SK-N-SH (cell line): ENCODE measurements at regions not wholly inside any gene's neighbourhood (a gene's known extent, or its start where the extent isn't known, plus 50 kb on each side); places are given as distances from the start of the nearest gene placed in this dataset.

Experiments used
- CTCF ChIA-PET: fragments of 300-600, 350-600 bp; formaldehyde crosslinking; extraction: SDS; loops from one replicate; lab custom pipeline; 2021; lab: Yijun Ruan, JAX
- POLR2A ChIA-PET: fragments of 350-600 bp; sonication (Branson Sonifier 250); formaldehyde crosslinking; extraction: SDS; loops from one replicate; lab custom pipeline; 2020; ENCODE audit warnings: antibody characterized with exemption, inconsistent platforms; lab: Yijun Ruan, JAX
- DNase-seq: peaks from one replicate; pipeline ENCODE4 v3.0.0; 2012
- H2AFZ ChIP-seq: fragments of 200-600 bp; sonication (generic); 2 replicates; pipeline ENCODE4 v1.8.1; 2016; ENCODE audit warnings: antibody characterized with exemption, mild to moderate bottlenecking, low read depth
- H3F3A ChIP-seq: fragments of 200-600 bp; sonication (generic); replicated peaks from 2 replicates; pipeline ENCODE3; 2016; ENCODE audit warnings: antibody characterized with exemption, mild to moderate bottlenecking; ENCODE audit not compliant: insufficient read depth
- H3K27ac ChIP-seq, 2 experiments: fragments of 200-500 bp in 1 of 2; fragments of 200-600 bp in 1 of 2; sonication (Bioruptor generic) in 1 of 2; sonication (generic), shearing (Covaris generic) in 1 of 2; 2 replicates each; pipeline versions ENCODE4 v1.5.1 to v1.6.1; 2014 to 2016; ENCODE audit warnings: low read depth in 2 of 2, inconsistent platforms in 1 of 2, low read length in 1 of 2, mild to moderate bottlenecking in 1 of 2, mixed read lengths in 1 of 2
- H3K27me3 ChIP-seq: fragments of 200-600 bp; sonication (generic), shearing (Covaris generic); 2 replicates; pipeline ENCODE4 v1.6.1; 2016; ENCODE audit warnings: mixed run types; ENCODE audit not compliant: insufficient read depth
- H3K36me3 ChIP-seq, 2 experiments: fragments of 200-500 bp in 1 of 2; fragments of 200-600 bp in 1 of 2; sonication (Bioruptor generic) in 1 of 2; sonication (generic) in 1 of 2; replicated peaks in 1 of 2; 2 replicates each; pipeline versions ENCODE3 to v1.5.1; 2014 to 2016; ENCODE audit warnings: low read length in 1 of 2, mild to moderate bottlenecking in 1 of 2; ENCODE audit not compliant: insufficient read depth in 2 of 2, control insufficient read depth in 1 of 2
- H3K4me1 ChIP-seq, 2 experiments: fragments of 200-500 bp in 1 of 2; fragments of 200-600 bp in 1 of 2; sonication (Bioruptor generic) in 1 of 2; sonication (generic), shearing (Covaris generic) in 1 of 2; 2 replicates each; pipeline versions ENCODE4 v1.5.1 to v1.6.1; 2014 to 2016; ENCODE audit warnings: low read depth in 1 of 2, low read length in 1 of 2, mixed run types in 1 of 2; ENCODE audit not compliant: insufficient read depth in 2 of 2, control insufficient read depth in 1 of 2
- H3K4me2 ChIP-seq: fragments of 200-600 bp; sonication (generic), shearing (Covaris generic); 2 replicates; pipeline ENCODE4 v1.6.1; 2017; ENCODE audit warnings: mixed run types
- H3K4me3 ChIP-seq, 2 experiments: fragments of 200-500 bp in 1 of 2; fragments of 200-600 bp in 1 of 2; sonication (Bioruptor generic) in 1 of 2; sonication (generic), shearing (Covaris generic) in 1 of 2; 2 replicates each; pipeline versions ENCODE4 v1.5.1 to v1.8.1; 2014 to 2016; ENCODE audit warnings: low read depth in 2 of 2, inconsistent platforms in 1 of 2, low read length in 1 of 2, mild to moderate bottlenecking in 1 of 2, mixed read lengths in 1 of 2, moderate library complexity in 1 of 2
- H3K79me2 ChIP-seq: fragments of 200-600 bp; sonication (generic); 2 replicates; pipeline ENCODE4 v1.8.1; 2017; ENCODE audit warnings: mild to moderate bottlenecking; ENCODE audit not compliant: insufficient read depth
- H3K9ac ChIP-seq: fragments of 200-600 bp; sonication (generic); 2 replicates; pipeline ENCODE4 v1.6.1; 2017; ENCODE audit warnings: mixed run types
- H3K9me2 ChIP-seq: fragments of 200-600 bp; sonication (generic); 2 replicates; pipeline ENCODE4 v1.6.1; 2017; ENCODE audit warnings: mixed run types
- H3K9me3 ChIP-seq: fragments of 200-600 bp; sonication (generic); 2 replicates; pipeline ENCODE4 v1.6.1; 2017; ENCODE audit warnings: mixed run types, mild to moderate bottlenecking, moderate library complexity
- H4K20me1 ChIP-seq: fragments of 200-600 bp; sonication (generic); 2 replicates; pipeline ENCODE4 v1.6.1; 2017; ENCODE audit warnings: mild to moderate bottlenecking, mixed run types; ENCODE audit not compliant: insufficient read depth
- CHD2 ChIP-seq: fragments of 150-350 bp; IDR thresholded peaks from 2 replicates; pipeline ENCODE4 v1.6.1; 2018; ENCODE audit warnings: low read length; ENCODE audit not compliant: partially characterized antibody
- ELF1 ChIP-seq: IDR thresholded peaks from 2 replicates; pipeline ENCODE4 v1.4.0; 2012
- EP300 ChIP-seq, 2 experiments: IDR thresholded peaks; 2 replicates each; pipeline versions ENCODE4 v1.4.0 to v1.6.1; 2012; ENCODE audit warnings: borderline replicate concordance in 1 of 2, low read depth in 1 of 2, low read length in 1 of 2
- FOXJ3 ChIP-seq: sonication (generic); formaldehyde crosslinking; IDR thresholded peaks from 2 replicates; pipeline ENCODE4 v1.5.1; 2020; ENCODE audit warnings: mild to moderate bottlenecking, missing genetic modification reagents
- FOXM1 ChIP-seq: IDR thresholded peaks from 2 replicates; pipeline ENCODE4 v1.4.0; 2012; ENCODE audit warnings: low read depth, mild to moderate bottlenecking
- GABPA ChIP-seq: IDR thresholded peaks from 2 replicates; pipeline ENCODE4 v1.4.0; 2012; ENCODE audit warnings: low read depth, mild to moderate bottlenecking
- GATA2 ChIP-seq: sonication (generic); formaldehyde crosslinking; IDR thresholded peaks from 2 replicates; pipeline ENCODE4 v1.5.0; 2020; ENCODE audit warnings: mild to moderate bottlenecking, missing genetic modification reagents
- JUND ChIP-seq: IDR thresholded peaks from 2 replicates; pipeline ENCODE4 v1.4.0; 2012
- MEF2A ChIP-seq: IDR thresholded peaks from 2 replicates; pipeline ENCODE4 v1.4.0; 2012; ENCODE audit warnings: low read depth, borderline replicate concordance
- MXI1 ChIP-seq: IDR thresholded peaks from 2 replicates; pipeline ENCODE4 v1.6.1; 2012; ENCODE audit warnings: mild to moderate bottlenecking, low read depth, low read length, improper control_type of control experiment
- NFIC ChIP-seq: IDR thresholded peaks from 2 replicates; pipeline ENCODE4 v1.4.0; 2012; ENCODE audit warnings: borderline replicate concordance
- POLR2AphosphoS5 ChIP-seq: IDR thresholded peaks from 2 replicates; pipeline ENCODE4 v1.6.1; 2012; ENCODE audit warnings: low read depth, low read length
- RAD21 ChIP-seq: IDR thresholded peaks from 2 replicates; pipeline ENCODE4 v1.6.1; 2012; ENCODE audit warnings: mild to moderate bottlenecking, low read length
- RCOR1 ChIP-seq: fragments of 150-350 bp; IDR thresholded peaks from 2 replicates; pipeline ENCODE4 v1.6.1; 2017; ENCODE audit warnings: antibody characterized with exemption, low read length
- RXRA ChIP-seq: IDR thresholded peaks from 2 replicates; pipeline ENCODE4 v1.4.0; 2012; ENCODE audit warnings: low read depth, mild to moderate bottlenecking, borderline replicate concordance
- SIN3A ChIP-seq: IDR thresholded peaks from 2 replicates; pipeline ENCODE4 v1.6.1; 2012; ENCODE audit warnings: low read depth, mild to moderate bottlenecking, low read length, moderate library complexity, borderline replicate concordance
- TAF1 ChIP-seq: IDR thresholded peaks from 2 replicates; pipeline ENCODE4 v1.6.1; 2012; ENCODE audit warnings: low read depth, mild to moderate bottlenecking, low read length, moderate library complexity, borderline replicate concordance
- TEAD4 ChIP-seq: IDR thresholded peaks from 2 replicates; pipeline ENCODE4 v1.4.0; 2012; ENCODE audit warnings: mild to moderate bottlenecking, borderline replicate concordance; ENCODE audit not compliant: insufficient read depth
- WGBS: methylation state at CpG from one replicate; pipeline ENCODE4 v1.1.6; 2017; ENCODE audit warnings: low lambda C conversion rate; 5-methylcytosine and 5-hydroxymethylcytosine counted together
- TF ChIP-seq, protein P1 (sequence below): fragments of 200-600 bp; sonication (generic); IDR thresholded peaks from 2 replicates; pipeline ENCODE4 v1.6.1; 2017; ENCODE audit warnings: antibody characterized with exemption, mild to moderate bottlenecking, moderate library complexity
- TF ChIP-seq, protein P2 (sequence below): fragments of 150-350 bp; IDR thresholded peaks from 2 replicates; pipeline ENCODE4 v1.6.1; 2017; ENCODE audit warnings: antibody characterized with exemption, low read length, low read depth, borderline replicate concordance
- TF ChIP-seq, protein P3 (sequence below): IDR thresholded peaks from 2 replicates; pipeline ENCODE4 v1.4.0; 2012; ENCODE audit warnings: low read depth

DNA sequence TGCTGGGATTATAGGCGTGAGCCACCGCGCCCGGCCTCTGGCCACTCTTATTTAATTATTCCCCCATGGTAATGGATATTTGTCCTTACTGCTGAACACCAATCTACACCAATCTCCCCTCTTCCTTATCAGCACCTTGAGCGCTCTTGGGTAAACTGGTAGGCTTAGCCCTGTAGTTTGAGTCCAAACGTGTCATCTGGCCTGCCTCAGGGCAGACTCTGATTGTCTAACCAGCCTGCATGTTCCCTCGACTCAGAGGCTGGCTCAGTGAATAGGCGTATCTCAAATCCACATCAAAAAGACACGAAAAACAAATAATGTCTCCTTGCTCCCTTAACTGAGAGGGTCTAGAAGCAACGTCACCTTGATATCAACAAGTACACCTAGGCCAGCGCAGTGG, 260.9 kb downstream of the TFAP2C start:
- ChIA-PET POLR2A (no interaction called here), CTCF (no interaction called here)
- Histone ChIP-seq H3K9me2 (no peaks in the 10 kb centered on the region), H3K9me3 (no peaks in the 10 kb centered on the region), H3K4me2 (no peak overlapping the region), H3K4me1 (no peaks in the 10 kb centered on the region), H3K27me3 (peaks cover 21% of the 10 kb centered on the region; the same call in 1 of the 2 replicates), H3K79me2 (no peaks in the 10 kb centered on the region), H3K36me3 (no peaks in the 10 kb centered on the region), H3K27ac (no peak overlapping the region), H3K9ac (no peak overlapping the region), H4K20me1 (no peaks in the 10 kb centered on the region), H2AFZ (no peak overlapping the region), H3F3A (no peaks in the 10 kb centered on the region), H3K4me3 (no peak overlapping the region)
- WGBS: 22% methylated on average over 11 of the region's 11 CpGs
- no peak for DNase-seq
- TF ChIP-seq, protein P1, sequence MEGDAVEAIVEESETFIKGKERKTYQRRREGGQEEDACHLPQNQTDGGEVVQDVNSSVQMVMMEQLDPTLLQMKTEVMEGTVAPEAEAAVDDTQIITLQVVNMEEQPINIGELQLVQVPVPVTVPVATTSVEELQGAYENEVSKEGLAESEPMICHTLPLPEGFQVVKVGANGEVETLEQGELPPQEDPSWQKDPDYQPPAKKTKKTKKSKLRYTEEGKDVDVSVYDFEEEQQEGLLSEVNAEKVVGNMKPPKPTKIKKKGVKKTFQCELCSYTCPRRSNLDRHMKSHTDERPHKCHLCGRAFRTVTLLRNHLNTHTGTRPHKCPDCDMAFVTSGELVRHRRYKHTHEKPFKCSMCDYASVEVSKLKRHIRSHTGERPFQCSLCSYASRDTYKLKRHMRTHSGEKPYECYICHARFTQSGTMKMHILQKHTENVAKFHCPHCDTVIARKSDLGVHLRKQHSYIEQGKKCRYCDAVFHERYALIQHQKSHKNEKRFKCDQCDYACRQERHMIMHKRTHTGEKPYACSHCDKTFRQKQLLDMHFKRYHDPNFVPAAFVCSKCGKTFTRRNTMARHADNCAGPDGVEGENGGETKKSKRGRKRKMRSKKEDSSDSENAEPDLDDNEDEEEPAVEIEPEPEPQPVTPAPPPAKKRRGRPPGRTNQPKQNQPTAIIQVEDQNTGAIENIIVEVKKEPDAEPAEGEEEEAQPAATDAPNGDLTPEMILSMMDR: no peak
- TF ChIP-seq FOXM1 (no peak), ELF1 (no peak), EP300 (IDR thresholded peaks at IDR 0.05; ENCODE audit: borderline replicate concordance in 1 of 2, low read depth in 1 of 2, low read length in 1 of 2) (no peak), MEF2A (no peak), FOXJ3 (CRISPR knock-in tag) (no peak), RCOR1 (no peak), POLR2AphosphoS5 (no peak), JUND (no peak), RAD21 (no peak), TAF1 (no peak), SIN3A (no peak), TEAD4 (no peak), CHD2 (no peak), GATA2 (no peak)
- TF ChIP-seq, protein P2, sequence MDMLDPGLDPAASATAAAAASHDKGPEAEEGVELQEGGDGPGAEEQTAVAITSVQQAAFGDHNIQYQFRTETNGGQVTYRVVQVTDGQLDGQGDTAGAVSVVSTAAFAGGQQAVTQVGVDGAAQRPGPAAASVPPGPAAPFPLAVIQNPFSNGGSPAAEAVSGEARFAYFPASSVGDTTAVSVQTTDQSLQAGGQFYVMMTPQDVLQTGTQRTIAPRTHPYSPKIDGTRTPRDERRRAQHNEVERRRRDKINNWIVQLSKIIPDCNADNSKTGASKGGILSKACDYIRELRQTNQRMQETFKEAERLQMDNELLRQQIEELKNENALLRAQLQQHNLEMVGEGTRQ: no peak
- TF ChIP-seq, protein P3, sequence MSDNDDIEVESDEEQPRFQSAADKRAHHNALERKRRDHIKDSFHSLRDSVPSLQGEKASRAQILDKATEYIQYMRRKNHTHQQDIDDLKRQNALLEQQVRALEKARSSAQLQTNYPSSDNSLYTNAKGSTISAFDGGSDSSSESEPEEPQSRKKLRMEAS: no peak

DNA sequence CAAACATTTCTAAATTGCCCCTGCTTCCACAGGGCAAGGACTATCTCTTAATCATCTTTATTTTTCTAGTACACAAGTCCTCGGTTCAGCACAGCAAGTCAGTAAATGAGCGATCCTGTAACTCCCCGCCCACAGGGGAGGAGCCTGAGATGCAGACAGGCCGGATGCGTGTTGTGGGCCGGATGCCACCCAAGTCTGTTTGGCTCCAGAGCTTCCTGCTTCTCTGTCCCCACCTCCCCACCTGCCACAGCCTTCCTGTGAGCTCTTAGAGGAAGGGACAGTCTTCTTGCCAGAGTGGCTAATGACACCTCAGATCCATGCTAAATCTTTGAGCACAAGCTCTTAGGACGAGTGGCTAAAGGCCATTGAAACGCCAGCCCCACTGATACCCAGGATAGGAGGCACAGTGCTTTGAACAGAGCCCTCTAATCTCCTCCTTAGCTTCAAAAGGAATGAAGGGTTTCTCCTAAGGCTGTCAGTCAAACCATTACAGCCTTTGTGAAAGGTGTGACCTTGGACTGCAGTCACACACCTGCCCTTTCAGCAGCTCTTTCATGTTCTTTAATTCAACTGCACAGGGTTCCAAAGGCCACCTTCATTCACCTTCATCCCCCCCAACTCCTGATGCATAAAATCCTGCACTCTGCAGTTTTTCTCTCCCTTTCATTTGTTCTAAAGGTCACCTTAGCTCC, 264.3 kb downstream of the TFAP2C start:
- DNase-seq: no peak
- H4K20me1 ChIP-seq: no peaks in the 10 kb centered on the region
- no peaks in the 10 kb centered on the region for H3K9me3 ChIP-seq
- no peak overlapping the region for H3K4me2 ChIP-seq
- 10% methylated on average over 8 of the region's 8 CpGs for WGBS
- H3F3A ChIP-seq: no peaks in the 10 kb centered on the region
- no peaks in the 10 kb centered on the region for H3K9me2 ChIP-seq
- H3K4me1 ChIP-seq: no peaks in the 10 kb centered on the region
- H3K4me3 ChIP-seq: no peak overlapping the region
- H3K27ac ChIP-seq: no peak overlapping the region
- no peak overlapping the region for H2AFZ ChIP-seq
- H3K27me3 ChIP-seq: peaks cover 14% of the 10 kb centered on the region; the same call in 1 of the 2 replicates
- POLR2A ChIA-PET: no interaction called here
- H3K36me3 ChIP-seq: no peaks in the 10 kb centered on the region
- CTCF ChIA-PET: no interaction called here
- no peak overlapping the region for H3K9ac ChIP-seq
- H3K79me2 ChIP-seq: no peaks in the 10 kb centered on the region
- TF ChIP-seq, protein P2: no peak
- TF ChIP-seq MXI1: no peak
- no peak for TF ChIP-seq RCOR1
- TF ChIP-seq ELF1: no peak
- TF ChIP-seq GABPA: no peak
- TF ChIP-seq NFIC: no peak
- no peak for TF ChIP-seq SIN3A
- TF ChIP-seq, protein P3: no peak
- TF ChIP-seq RXRA: no peak
